ENCODE measurements at regions not wholly inside any gene's neighbourhood (a gene's known extent, or its start where the extent isn't known, plus 50 kb on each side); places are given as distances from the start of the nearest gene placed in this dataset.

DNA sequence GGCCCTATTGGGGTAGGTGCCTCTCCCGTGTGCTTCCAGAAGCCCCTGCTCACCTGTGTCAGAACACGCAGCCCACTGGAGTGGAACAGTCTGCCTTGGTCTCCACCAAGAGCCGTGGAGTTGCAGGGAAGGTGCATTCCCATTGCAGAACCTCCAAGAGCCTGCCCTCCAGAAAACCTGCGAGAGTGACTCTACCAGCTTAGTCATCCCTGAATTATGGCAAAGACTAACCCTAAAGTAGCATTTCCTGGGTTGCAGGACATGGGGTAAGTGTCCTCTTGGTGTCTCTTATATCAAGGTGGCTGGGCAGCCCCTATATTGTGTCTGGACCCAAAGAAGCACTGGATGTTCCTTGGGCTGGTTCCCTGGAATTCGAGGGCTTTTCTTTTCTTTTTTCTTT is 224.6 kb downstream of the BCOR start:
- DNase-seq (ENCODE audit: low read depth, low spot score): no peak
- POLR2A ChIA-PET: no interaction called here

More for the DNA sequence above, 224.6 kb downstream of the BCOR start:
- no peaks in the 10 kb centered on the region for H4K20me1 ChIP-seq (ENCODE audit: insufficient read depth)
- no peak for TF ChIP-seq ATF3 (IDR thresholded peaks at IDR 0.05)
- TF ChIP-seq SIN3A (IDR thresholded peaks at IDR 0.05; ENCODE audit: low read depth): no peak
- no peak for TF ChIP-seq ZBTB33 (IDR thresholded peaks at IDR 0.05; ENCODE audit: extremely low read depth, insufficient replicate concordance, low read length)
- no peak for TF ChIP-seq SP1 (IDR thresholded peaks at IDR 0.05; ENCODE audit: low read depth)
- TF ChIP-seq RAD21 (IDR thresholded peaks at IDR 0.05; ENCODE audit: low read depth): no peak
- no peak for TF ChIP-seq SRF (IDR thresholded peaks at IDR 0.05; ENCODE audit: low read depth)
- TF ChIP-seq CEBPB (IDR thresholded peaks at IDR 0.05; ENCODE audit: low read depth): no peak
- TF ChIP-seq REST (IDR thresholded peaks at IDR 0.05; ENCODE audit: low read depth): no peak
- TF ChIP-seq MAX (IDR thresholded peaks at IDR 0.05): no peak
- no peak for TF ChIP-seq CBX3 (IDR thresholded peaks at IDR 0.05; ENCODE audit: low read depth)
- no peak for TF ChIP-seq JUND (IDR thresholded peaks at IDR 0.05)
- TF ChIP-seq, protein P1, sequence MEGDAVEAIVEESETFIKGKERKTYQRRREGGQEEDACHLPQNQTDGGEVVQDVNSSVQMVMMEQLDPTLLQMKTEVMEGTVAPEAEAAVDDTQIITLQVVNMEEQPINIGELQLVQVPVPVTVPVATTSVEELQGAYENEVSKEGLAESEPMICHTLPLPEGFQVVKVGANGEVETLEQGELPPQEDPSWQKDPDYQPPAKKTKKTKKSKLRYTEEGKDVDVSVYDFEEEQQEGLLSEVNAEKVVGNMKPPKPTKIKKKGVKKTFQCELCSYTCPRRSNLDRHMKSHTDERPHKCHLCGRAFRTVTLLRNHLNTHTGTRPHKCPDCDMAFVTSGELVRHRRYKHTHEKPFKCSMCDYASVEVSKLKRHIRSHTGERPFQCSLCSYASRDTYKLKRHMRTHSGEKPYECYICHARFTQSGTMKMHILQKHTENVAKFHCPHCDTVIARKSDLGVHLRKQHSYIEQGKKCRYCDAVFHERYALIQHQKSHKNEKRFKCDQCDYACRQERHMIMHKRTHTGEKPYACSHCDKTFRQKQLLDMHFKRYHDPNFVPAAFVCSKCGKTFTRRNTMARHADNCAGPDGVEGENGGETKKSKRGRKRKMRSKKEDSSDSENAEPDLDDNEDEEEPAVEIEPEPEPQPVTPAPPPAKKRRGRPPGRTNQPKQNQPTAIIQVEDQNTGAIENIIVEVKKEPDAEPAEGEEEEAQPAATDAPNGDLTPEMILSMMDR (IDR thresholded peaks at IDR 0.05 in 2 of 3, conservative IDR thresholded peaks at IDR 0.05 in 1 of 3; ENCODE audit: borderline replicate concordance in 1 of 3, insufficient read depth in 1 of 3, low read depth in 2 of 3, low read length in 2 of 3): no peak
- no peak for TF ChIP-seq POLR2AphosphoS5 (IDR thresholded peaks at IDR 0.05; ENCODE audit: low read depth, low read length)
- no peaks in the 10 kb centered on the region for H3K27me3 ChIP-seq (ENCODE audit: insufficient read depth, low read length)
- no peak overlapping the region for H3K4me3 ChIP-seq (replicated peaks in 1 of 2; ENCODE audit: low read depth in 1 of 2, low read length in 2 of 2)
- H3K27ac ChIP-seq (ENCODE audit: low read depth, low read length): no peak overlapping the region
- CTCF ChIA-PET: no interaction called here
- no peaks in the 10 kb centered on the region for H3K9me2 ChIP-seq (ENCODE audit: insufficient read depth)
- no peak for ATAC-seq
- BruUV-seq (replicated peaks): no TSS peak
- no peaks in the 10 kb centered on the region for H3K79me2 ChIP-seq (ENCODE audit: insufficient read depth, low read length)
- no peak overlapping the region for H3K4me2 ChIP-seq (ENCODE audit: low read length)
- intact Hi-C loops (cut with micrococcal nuclease): no loop called here
- no peaks in the 10 kb centered on the region for H3K36me3 ChIP-seq (ENCODE audit: control insufficient read depth in 1 of 2, insufficient read depth in 2 of 2, low read length in 2 of 2)
- H3K9me3 ChIP-seq (ENCODE audit: control insufficient read depth in 1 of 2, insufficient read depth in 1 of 2, low read depth in 1 of 2, low read length in 2 of 2): no peaks in the 10 kb centered on the region
- RAD21 ChIA-PET (ENCODE audit: low non-redundant PET in 1 of 2, low total read pairs in 2 of 2, uncharacterized antibody in 2 of 2, unreplicated experiment in 2 of 2): no interaction called here
- H3K4me1 ChIP-seq (ENCODE audit: control insufficient read depth in 1 of 2, insufficient read depth in 2 of 2, low read length in 2 of 2): peaks cover 0 to 12% of the 10 kb centered on the region in 2 experiments; a peak in 1 of 4 replicates
- no peak overlapping the region for H2AFZ ChIP-seq (ENCODE audit: low read depth, low read length, poor library complexity, severe bottlenecking)
- H3K9ac ChIP-seq (ENCODE audit: low read length): no peak overlapping the region

Measured in HCT116 (cell line).